ENCODE measurements at regions not wholly inside any gene's neighbourhood (a gene's known extent, or its start where the extent isn't known, plus 50 kb on each side); places are given as distances from the start of the nearest gene placed in this dataset.

- no peak for DNase-seq
Observed at GRCh38 chr10:65482848-65483247, 1443.0 kb upstream of the LRRTM3 start.

- DNase-seq: no peak
Observed at GRCh38 chr10:65491799-65492198, 1434.0 kb upstream of the LRRTM3 start.

- DNase-seq: no peak
Observed at GRCh38 chr10:65496541-65496940, 1429.3 kb upstream of the LRRTM3 start.

- no peak for DNase-seq
Observed at GRCh38 chr10:65497837-65498236, 1428.0 kb upstream of the LRRTM3 start.

GRCh38 chr10:65500716-65501115 lies 1425.1 kb upstream of the LRRTM3 start:
- no peak for DNase-seq

GRCh38 chr10:65501259-65501658 lies 1424.6 kb upstream of the LRRTM3 start:
- no peak for DNase-seq

GRCh38 chr10:65518379-65518778 lies 1407.5 kb upstream of the LRRTM3 start:
- DNase-seq: no peak

GRCh38 chr10:65528986-65529385 lies 1396.8 kb upstream of the LRRTM3 start:
- no peak for DNase-seq

GRCh38 chr10:65531545-65531944 lies 1394.3 kb upstream of the LRRTM3 start:
- no peak for DNase-seq

- DNase-seq: no peak
Observed at GRCh38 chr10:65534771-65535170, 1391.1 kb upstream of the LRRTM3 start.

- no peak for DNase-seq
Observed at GRCh38 chr10:65544756-65545155, 1381.1 kb upstream of the LRRTM3 start.

- DNase-seq: no peak
Observed at GRCh38 chr10:65548001-65548400, 1377.8 kb upstream of the LRRTM3 start.

- DNase-seq: no peak
Observed at GRCh38 chr10:65550761-65551160, 1375.1 kb upstream of the LRRTM3 start.

GRCh38 chr10:65555192-65555591 lies 1370.6 kb upstream of the LRRTM3 start:
- DNase-seq: no peak

- DNase-seq: no peak
Observed at GRCh38 chr10:65556006-65556405, 1369.8 kb upstream of the LRRTM3 start.

- no peak for DNase-seq
Observed at GRCh38 chr10:65559369-65559768, 1366.5 kb upstream of the LRRTM3 start.

GRCh38 chr10:65565246-65565645 lies 1360.6 kb upstream of the LRRTM3 start:
- no peak for DNase-seq

- no peak for DNase-seq
Observed at GRCh38 chr10:65566906-65567305, 1358.9 kb upstream of the LRRTM3 start.

GRCh38 chr10:65570143-65571010 lies 1355.5 kb upstream of the LRRTM3 start:
- no peak for DNase-seq

GRCh38 chr10:65571011-65571570 lies 1354.7 kb upstream of the LRRTM3 start:
- no peak for DNase-seq

- DNase-seq: no peak
Observed at GRCh38 chr10:65581426-65582026, 1344.3 kb upstream of the LRRTM3 start.

GRCh38 chr10:65602182-65602865 lies 1323.5 kb upstream of the LRRTM3 start:
- DNase-seq: no peak

- no peak for DNase-seq
Observed at GRCh38 chr10:65611592-65611991, 1314.2 kb upstream of the LRRTM3 start.
